ENCODE measurements at regions not wholly inside any gene's neighbourhood (a gene's known extent, or its start where the extent isn't known, plus 50 kb on each side); places are given as distances from the start of the nearest gene placed in this dataset.
"Not testable (repeated sequence)": the region's sequence is repeated elsewhere in the genome, so short reads cannot be mapped to it uniquely, and the experiment has no call there.

DNA sequence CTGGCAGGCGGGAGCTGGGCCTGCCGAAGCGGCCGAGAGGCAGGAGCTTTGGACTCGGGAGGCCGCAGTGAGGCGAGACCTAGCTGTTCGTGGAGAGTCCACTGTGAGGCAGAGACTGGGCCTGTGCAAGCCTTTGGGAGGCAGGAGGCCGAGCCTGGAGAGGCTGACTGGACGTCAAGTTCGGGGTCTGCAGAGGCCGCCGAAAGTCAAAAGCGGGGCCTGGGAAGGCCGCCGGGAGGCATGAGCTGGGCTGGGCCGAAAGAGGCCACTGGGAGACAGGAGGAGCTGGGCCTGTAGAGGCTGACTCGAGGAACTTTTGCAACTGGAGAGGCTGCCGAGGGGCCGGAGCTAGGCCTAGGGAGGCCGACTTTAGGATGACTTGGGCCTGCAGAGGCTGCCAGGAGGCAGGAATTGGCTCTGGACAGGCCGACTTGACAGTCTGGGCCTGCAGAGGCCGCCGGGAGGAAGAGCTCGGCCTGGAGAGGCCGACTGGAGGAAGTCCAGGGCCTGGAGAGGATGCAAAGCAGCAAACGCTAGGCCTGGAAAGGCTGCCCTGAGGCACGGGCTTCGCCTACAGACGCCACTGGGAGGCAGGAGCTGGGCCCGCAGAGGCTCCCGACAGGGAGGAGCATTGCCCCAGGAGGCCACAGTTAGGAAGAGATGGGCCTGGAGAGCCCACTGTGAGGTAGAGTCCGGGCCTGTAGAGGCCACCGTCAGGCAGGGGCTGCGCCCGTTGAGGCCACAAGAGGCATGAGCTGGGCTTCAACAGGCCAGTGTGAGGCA lies 304.0 kb downstream of the ZNF479 start:
- H3K27ac ChIP-seq (ENCODE audit: low read depth in 1 of 2, low read length in 2 of 2); ATAC-seq (ENCODE audit: low FRiP score): not testable (repeated sequence)

DNA sequence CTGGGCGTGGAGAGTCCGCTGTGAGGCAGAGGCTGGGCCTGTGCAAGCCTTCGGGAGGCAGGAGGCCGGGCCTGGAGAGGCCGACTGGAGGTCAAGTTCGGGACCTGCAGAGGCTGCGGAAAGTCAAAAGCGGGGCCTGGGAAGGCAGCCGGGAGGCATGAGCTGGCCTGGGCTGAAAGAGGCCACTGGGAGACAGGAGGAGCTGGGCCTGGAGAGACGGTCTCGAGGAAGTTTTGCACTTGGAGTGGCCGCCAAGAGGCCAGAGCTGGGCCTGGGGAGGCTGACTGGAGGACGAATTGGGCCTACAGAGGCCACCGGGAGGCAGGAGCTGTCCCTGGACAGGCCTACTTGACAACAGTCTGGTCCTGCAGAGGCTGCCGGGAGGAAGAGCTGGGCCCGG lies 304.7 kb downstream of the ZNF479 start:
- intact Hi-C loops (cut with DNase I); ATAC-seq (ENCODE audit: low FRiP score); H3K4me3 ChIP-seq (ENCODE audit: low read length in 2 of 2); H3K36me3 ChIP-seq (ENCODE audit: control insufficient read depth in 1 of 2, insufficient read depth in 2 of 2, low read length in 1 of 2); H3K27me3 ChIP-seq (ENCODE audit: control insufficient read depth in 1 of 2, insufficient read depth in 2 of 2, low read length in 1 of 2); H3K4me1 ChIP-seq (ENCODE audit: control insufficient read depth in 1 of 2, insufficient read depth in 2 of 2, low read length in 2 of 2); H3K27ac ChIP-seq (ENCODE audit: low read depth in 1 of 2, low read length in 2 of 2); H3K9me3 ChIP-seq (ENCODE audit: control insufficient read depth, low read length): not testable (repeated sequence)
- DNase-seq: peak in 1 of 2 donors; percentile 46
- 86 to 88% methylated on average over 10 to 16 of the region's 16 CpGs for WGBS, 2 donors

More for the DNA sequence above, 304.0 kb downstream of the ZNF479 start:
- H3K36me3 ChIP-seq (ENCODE audit: control insufficient read depth in 1 of 2, insufficient read depth in 2 of 2, low read length in 1 of 2); H3K9me3 ChIP-seq (ENCODE audit: control insufficient read depth, low read length); H3K4me1 ChIP-seq (ENCODE audit: control insufficient read depth in 1 of 2, insufficient read depth in 2 of 2, low read length in 2 of 2); H3K27me3 ChIP-seq (ENCODE audit: control insufficient read depth in 1 of 2, insufficient read depth in 2 of 2, low read length in 1 of 2); H3K4me3 ChIP-seq (ENCODE audit: low read length in 2 of 2); intact Hi-C loops (cut with DNase I): not testable (repeated sequence)
- 89 to 90% methylated on average over 31 to 36 of the region's 36 CpGs for WGBS, 2 donors
- peak in 1 of 2 donors; percentile 35 for DNase-seq

DNA sequence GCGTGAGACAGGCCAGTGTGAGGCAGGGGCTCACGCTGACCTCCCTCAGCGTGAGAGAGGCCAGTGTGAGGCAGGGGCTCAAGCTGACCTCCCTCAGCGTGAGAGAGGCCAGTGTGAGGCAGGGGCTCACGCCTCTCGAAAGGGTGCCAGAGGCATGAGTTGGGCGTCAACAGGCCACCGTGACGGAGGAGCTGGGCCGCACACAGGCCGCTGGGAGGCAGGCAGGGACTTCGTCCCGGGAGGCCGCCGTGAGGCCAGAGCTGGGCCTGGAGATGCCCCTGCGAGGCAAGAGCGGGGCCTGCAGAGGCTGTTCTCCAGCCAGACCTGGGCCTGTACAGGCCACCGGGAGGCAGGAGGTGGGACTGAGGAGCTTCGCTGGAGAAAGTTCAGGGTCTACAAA lies 305.7 kb downstream of the ZNF479 start:
- H3K4me3 ChIP-seq (ENCODE audit: low read length in 2 of 2); H3K27ac ChIP-seq (ENCODE audit: low read depth in 1 of 2, low read length in 2 of 2); H3K9me3 ChIP-seq (ENCODE audit: control insufficient read depth, low read length); H3K36me3 ChIP-seq (ENCODE audit: control insufficient read depth in 1 of 2, insufficient read depth in 2 of 2, low read length in 1 of 2); ATAC-seq (ENCODE audit: low FRiP score); H3K27me3 ChIP-seq (ENCODE audit: control insufficient read depth in 1 of 2, insufficient read depth in 2 of 2, low read length in 1 of 2); intact Hi-C loops (cut with DNase I); H3K4me1 ChIP-seq (ENCODE audit: control insufficient read depth in 1 of 2, insufficient read depth in 2 of 2, low read length in 2 of 2): not testable (repeated sequence)
- WGBS, 2 donors: 94 to 95% methylated on average over 11 to 18 of the region's 19 CpGs
- DNase-seq: peak in 1 of 2 donors; percentile 52

DNA sequence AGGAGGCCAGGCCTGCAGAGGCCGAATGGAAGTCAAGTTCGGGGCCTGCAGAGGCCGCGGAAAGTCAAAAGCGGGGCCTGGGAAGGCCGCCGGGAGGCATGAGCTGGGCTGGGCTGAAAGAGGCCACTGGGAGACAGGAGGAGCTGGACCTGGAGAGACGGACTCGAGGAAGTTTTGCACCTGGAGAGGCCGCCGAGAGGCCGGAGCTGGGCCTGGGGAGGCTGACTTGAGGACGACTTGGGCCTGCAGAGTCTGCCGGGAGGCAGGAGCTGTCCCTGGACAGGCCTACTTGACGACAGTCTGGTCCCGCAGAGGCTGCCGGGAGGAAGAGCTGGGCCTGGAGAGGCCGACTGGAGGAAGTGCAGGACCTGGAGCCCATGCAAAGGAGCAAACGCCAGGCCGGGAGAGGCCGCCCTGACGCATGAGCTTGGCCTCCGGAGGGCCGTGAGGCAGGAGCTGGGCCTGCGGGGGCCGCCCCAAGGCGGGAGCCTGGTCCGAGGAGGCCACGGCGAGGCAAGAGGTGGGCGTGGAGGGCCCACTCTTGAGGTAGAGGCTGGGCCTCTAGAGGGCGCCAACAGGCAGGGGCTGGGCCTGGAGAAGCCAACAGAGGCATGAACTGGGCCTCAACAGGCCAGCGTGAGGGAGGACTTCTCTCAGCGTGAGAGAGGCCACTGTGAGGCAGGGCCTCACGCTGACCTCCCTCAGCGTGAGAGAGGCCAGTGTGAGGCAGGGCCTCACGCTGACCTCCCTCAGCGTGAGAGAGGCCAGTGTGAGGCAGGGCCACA lies 306.3 kb downstream of the ZNF479 start:
- ATAC-seq (ENCODE audit: low FRiP score); H3K36me3 ChIP-seq (ENCODE audit: control insufficient read depth in 1 of 2, insufficient read depth in 2 of 2, low read length in 1 of 2); H3K4me3 ChIP-seq (ENCODE audit: low read length in 2 of 2); H3K9me3 ChIP-seq (ENCODE audit: control insufficient read depth, low read length); H3K4me1 ChIP-seq (ENCODE audit: control insufficient read depth in 1 of 2, insufficient read depth in 2 of 2, low read length in 2 of 2); H3K27me3 ChIP-seq (ENCODE audit: control insufficient read depth in 1 of 2, insufficient read depth in 2 of 2, low read length in 1 of 2); intact Hi-C loops (cut with DNase I); H3K27ac ChIP-seq (ENCODE audit: low read depth in 1 of 2, low read length in 2 of 2): not testable (repeated sequence)
- 82 to 91% methylated on average over 17 to 29 of the region's 38 CpGs for WGBS, 2 donors
- peak in 1 of 2 donors; percentile 32 for DNase-seq

DNA sequence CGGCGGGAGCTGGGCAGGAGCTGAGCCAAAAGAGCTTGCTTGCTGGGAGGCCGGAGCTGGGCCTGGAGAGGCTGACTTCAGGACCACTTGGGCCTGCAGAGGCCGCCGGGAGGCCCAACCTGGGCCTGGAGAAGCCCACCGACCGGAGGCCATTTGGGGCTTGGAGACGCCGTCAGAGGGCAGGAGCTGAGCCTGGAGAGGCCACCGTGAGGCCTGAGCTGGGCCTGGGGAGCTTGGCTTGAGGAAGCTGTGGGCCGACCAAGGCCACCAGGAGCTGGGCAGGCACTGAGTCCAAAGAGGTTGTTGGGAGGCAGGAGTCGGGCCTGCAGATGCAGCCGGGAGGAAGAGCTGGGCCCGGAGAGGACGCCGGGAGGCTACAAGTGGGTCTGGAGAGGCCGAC lies 307.1 kb downstream of the ZNF479 start:
- intact Hi-C loops (cut with DNase I); H3K4me1 ChIP-seq (ENCODE audit: control insufficient read depth in 1 of 2, insufficient read depth in 2 of 2, low read length in 2 of 2); ATAC-seq (ENCODE audit: low FRiP score); H3K9me3 ChIP-seq (ENCODE audit: control insufficient read depth, low read length); H3K27ac ChIP-seq (ENCODE audit: low read depth in 1 of 2, low read length in 2 of 2); H3K27me3 ChIP-seq (ENCODE audit: control insufficient read depth in 1 of 2, insufficient read depth in 2 of 2, low read length in 1 of 2); H3K36me3 ChIP-seq (ENCODE audit: control insufficient read depth in 1 of 2, insufficient read depth in 2 of 2, low read length in 1 of 2); H3K4me3 ChIP-seq (ENCODE audit: low read length in 2 of 2): not testable (repeated sequence)
- 84 to 93% methylated on average over 10 to 15 of the region's 17 CpGs for WGBS, 2 donors
- DNase-seq: peak in 1 of 2 donors; percentile 38

DNA sequence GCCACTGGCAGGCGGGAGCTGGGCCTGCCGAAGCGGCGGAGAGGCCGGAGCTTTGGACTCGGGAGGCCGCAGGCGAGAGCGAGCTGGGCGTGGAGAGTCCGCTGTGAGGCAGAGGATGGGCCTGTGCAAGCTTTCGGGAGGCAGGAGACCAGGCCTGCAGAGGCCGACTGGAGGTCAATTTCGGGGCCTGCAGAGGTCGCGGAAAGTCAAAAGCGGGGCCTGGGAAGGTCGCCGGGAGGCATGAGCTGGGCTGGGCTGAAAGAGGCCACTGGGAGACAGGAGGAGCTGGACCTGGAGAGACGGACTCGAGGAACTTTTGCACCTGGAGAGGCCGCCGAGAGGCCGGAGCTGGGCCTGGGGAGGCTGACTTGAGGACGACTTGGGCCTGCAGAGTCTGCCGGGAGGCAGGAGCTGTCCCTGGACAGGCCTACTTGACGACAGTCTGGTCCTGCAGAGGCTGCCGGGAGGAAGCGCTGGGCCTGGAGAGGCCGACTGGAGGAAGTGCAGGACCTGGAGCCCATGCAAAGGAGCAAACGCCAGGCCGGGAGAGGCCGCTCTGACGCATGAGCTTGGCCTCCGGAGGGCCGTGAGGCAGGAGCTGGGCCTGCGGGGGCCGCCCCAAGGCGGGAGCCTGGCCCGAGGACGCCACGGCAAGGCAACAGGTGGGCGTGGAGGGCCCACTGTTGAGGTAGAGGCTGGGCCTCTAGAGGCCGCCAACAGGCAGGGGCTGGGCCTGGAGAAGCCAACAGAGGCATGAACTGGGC lies 308.2 kb downstream of the ZNF479 start:
- ATAC-seq (ENCODE audit: low FRiP score); H3K36me3 ChIP-seq (ENCODE audit: control insufficient read depth in 1 of 2, insufficient read depth in 2 of 2, low read length in 1 of 2); H3K4me1 ChIP-seq (ENCODE audit: control insufficient read depth in 1 of 2, insufficient read depth in 2 of 2, low read length in 2 of 2); H3K4me3 ChIP-seq (ENCODE audit: low read length in 2 of 2); intact Hi-C loops (cut with DNase I); H3K27ac ChIP-seq (ENCODE audit: low read depth in 1 of 2, low read length in 2 of 2); H3K27me3 ChIP-seq (ENCODE audit: control insufficient read depth in 1 of 2, insufficient read depth in 2 of 2, low read length in 1 of 2); H3K9me3 ChIP-seq (ENCODE audit: control insufficient read depth, low read length): not testable (repeated sequence)
- 92% methylated on average over 22 to 33 of the region's 44 CpGs for WGBS, 2 donors
- peak in 1 of 2 donors; percentile 74 for DNase-seq

DNA sequence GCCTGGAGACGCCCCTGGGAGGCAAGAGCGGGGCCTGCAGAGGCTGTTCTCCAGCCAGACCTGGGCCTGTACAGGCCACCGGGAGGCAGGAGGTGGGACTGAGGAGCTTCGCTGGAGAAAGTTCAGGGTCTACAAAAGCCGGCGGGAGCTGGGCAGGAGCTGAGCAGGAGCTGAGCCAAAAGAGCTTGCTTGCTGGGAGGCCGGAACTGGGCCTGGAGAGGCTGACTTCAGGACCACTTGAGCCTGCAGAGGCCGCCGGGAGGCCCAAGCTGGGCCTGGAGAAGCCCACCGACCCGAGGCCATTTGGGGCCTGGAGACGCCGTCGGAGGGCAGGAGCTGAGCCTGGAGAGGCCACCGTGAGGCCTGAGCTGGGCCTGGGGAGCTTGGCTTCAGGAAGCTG lies 309.0 kb downstream of the ZNF479 start:
- H3K4me3 ChIP-seq (ENCODE audit: low read length in 2 of 2); H3K9me3 ChIP-seq (ENCODE audit: control insufficient read depth, low read length); intact Hi-C loops (cut with DNase I); H3K36me3 ChIP-seq (ENCODE audit: control insufficient read depth in 1 of 2, insufficient read depth in 2 of 2, low read length in 1 of 2); H3K4me1 ChIP-seq (ENCODE audit: control insufficient read depth in 1 of 2, insufficient read depth in 2 of 2, low read length in 2 of 2); H3K27me3 ChIP-seq (ENCODE audit: control insufficient read depth in 1 of 2, insufficient read depth in 2 of 2, low read length in 1 of 2); ATAC-seq (ENCODE audit: low FRiP score); DNase-seq; H3K27ac ChIP-seq (ENCODE audit: low read depth in 1 of 2, low read length in 2 of 2): not testable (repeated sequence)
- WGBS, 2 donors: 93 to 96% methylated on average over 5 to 13 of the region's 15 CpGs

DNA sequence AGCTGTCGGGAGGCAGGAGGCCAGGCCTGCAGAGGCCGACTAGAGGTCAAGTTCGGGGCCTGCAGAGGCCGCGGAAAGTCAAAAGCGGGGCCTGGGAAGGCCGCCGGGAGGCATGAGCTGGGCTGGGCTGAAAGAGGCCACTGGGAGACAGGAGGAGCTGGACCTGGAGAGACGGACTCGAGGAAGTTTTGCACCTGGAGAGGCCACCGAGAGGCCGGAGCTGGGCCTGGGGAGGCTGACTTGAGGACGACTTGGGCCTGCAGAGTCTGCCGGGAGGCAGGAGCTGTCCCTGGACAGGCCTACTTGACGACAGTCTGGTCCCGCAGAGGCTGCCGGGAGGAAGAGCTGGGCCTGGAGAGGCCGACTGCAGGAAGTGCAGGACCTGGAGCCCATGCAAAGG lies 310.1 kb downstream of the ZNF479 start:
- H3K9me3 ChIP-seq (ENCODE audit: control insufficient read depth, low read length); H3K4me3 ChIP-seq (ENCODE audit: low read length in 2 of 2); H3K4me1 ChIP-seq (ENCODE audit: control insufficient read depth in 1 of 2, insufficient read depth in 2 of 2, low read length in 2 of 2); H3K27ac ChIP-seq (ENCODE audit: low read depth in 1 of 2, low read length in 2 of 2); ATAC-seq (ENCODE audit: low FRiP score); H3K36me3 ChIP-seq (ENCODE audit: control insufficient read depth in 1 of 2, insufficient read depth in 2 of 2, low read length in 1 of 2); intact Hi-C loops (cut with DNase I); H3K27me3 ChIP-seq (ENCODE audit: control insufficient read depth in 1 of 2, insufficient read depth in 2 of 2, low read length in 1 of 2): not testable (repeated sequence)
- WGBS, 2 donors: 90 to 93% methylated on average over 6 of the region's 18 CpGs
- DNase-seq: peak in 1 of 2 donors; percentile 7
